ENCODE measurements at regions not wholly inside any gene's neighbourhood (a gene's known extent, or its start where the extent isn't known, plus 50 kb on each side); places are given as distances from the start of the nearest gene placed in this dataset.

DNA sequence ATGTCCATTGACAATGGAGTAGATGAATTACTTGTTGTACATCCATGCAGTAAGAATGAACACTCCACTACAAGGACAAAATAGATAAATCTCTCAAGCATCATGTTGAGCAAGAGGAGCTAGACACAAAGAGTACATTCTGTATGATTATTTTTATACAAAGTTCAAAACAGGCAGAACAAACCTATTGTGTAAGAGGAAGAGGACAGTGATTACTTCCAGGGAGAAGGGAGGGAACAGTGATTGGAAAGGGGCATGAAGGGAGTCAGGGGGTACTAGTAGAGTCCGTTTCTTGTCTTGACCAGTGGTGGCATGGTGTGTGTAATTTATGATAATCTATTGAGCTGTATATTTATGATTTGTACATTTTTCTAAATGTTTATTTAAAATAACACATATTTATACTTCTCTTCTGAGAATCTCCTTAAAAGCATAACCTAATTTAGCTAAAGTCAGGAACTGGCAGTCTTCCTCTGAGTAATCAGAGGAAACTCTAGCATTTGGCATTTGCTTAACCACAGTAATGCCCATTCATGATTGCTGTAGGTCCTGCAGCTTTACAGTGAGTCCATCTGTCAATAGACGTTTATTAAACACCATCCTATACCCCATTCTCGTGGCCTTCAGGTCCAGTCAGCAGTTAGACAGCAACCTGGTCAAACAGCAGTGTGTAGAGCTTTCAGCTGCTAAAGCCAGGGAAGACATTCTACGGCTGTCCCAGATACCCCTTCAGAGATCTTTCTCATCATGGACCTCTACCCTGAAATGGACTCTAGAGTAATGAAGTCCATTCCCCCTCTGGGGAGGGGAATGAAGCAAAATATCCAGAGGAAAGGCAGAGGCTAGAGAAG is 114.1 kb upstream of the GALNT2 start:
- DNase-seq: no peak

DNA sequence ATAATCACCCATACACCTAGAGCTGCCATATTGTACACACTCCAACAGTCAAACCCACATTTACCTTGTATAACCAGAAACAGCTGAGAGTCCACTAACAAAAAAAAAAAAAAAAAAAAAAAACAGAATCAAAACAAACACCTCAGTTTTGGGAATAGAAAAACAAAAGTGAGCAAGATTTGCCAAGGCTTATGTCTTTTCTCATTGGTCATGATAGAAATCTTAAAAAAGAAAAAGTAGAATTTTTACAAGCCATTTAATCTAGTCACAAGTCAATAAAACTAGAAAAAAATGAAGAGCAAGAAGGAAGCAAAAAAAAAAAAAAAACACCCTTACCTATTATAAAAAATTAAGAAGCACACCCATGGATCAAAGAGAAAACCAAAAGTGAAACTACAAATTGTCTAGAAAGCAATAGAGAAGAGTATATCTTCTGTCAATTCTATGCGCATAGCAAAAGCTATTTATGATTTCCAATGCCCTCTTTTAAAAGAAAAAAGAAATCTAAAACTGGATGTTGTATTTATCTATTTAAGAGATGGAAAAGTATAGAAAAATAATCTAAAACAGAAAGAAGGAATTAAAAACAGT is 113.2 kb upstream of the GALNT2 start:
- DNase-seq: no peak

DNA sequence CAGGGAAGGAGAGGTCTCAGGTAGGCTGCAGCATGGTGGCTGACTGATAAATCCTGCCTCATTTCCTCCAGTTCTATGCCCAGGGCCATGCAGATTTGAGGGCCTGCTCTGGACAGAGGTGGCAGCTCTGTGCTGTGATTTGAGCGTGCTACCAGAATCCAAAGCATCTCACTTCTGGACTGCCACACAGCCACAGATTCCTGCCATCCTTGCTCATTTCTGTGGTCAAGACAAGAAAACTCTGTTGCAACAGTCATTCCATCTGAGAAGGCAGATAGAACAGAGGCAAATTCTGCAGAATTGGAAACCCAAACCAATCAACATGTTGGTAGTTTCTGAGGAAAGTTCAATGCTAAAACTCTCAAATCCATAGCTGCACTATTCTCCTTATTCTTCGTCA is 102.8 kb upstream of the GALNT2 start:
- no peak for DNase-seq

DNA sequence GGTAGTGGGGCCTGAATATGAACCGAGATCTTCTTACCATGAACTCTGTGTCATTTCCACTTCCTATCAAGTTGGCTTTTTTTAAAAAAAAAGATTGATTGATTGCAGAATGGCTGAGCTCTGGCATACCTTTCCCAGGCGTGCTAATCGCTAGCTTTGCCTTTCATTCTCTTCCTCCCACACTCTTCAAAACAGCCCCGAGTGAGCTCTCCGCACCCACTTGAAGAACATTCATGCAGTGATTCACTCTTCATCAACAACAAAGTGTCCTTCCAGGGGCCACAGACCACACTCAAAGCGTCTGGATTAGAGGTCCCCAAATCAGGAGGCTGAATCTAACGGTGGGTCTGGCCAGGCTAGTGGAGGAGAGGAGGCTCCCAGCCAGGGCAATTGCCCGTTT is 96.3 kb upstream of the GALNT2 start:
- no peak for DNase-seq

DNA sequence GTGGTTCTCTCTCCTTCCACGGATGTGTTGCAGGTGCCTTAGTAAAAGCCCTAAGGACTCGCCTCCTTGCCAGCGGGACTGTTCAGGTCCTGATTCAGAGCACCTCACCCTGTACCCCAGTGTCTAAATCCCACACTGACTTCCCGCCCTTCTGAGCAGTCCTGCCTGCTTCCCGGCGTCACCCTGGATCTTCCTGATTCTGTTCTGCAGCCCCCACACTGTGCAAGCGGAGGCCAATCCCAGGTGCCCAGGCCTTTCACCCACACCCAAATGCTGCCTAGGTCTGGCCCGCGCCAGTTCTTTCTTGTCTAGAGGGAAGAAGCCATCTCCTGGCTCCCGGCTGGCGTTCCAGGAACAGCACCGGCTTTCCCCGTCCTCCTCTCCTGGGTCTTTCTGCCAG is 95.9 kb upstream of the GALNT2 start:
- no peak for DNase-seq

DNA sequence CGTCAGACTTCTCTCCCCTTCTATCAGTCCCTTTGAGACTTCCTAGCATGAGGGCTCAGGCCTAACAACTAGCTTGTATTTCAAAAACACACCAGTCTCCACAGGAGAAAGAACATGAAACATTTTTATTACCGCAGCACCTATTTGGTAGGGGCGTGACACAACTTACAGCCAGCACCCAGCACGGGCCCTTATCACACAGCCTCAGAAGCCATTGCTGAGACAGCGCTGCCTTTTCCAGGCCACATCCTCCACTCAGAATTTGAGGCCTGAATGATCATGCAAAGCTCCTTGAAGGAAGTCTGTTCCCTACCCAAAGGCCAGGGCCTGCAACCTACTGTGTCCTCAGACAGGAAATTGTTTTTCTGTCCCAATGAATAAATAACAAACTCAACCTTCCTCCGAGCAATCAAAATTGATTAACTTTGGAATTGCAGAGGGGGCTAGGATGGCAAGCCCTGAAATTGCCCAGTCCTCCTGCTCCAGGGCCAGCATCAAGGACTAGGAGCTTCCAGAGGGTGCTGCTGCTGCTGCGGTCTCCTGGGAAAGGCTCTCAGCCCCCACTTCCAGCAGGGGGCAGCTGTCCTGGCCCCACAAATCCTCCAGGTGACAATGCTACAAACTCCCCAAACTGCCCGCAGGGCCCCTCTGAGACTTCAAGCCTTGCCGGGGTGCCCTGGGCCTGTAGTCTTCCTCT is 94.3 kb upstream of the GALNT2 start:
- no peak for DNase-seq

DNA sequence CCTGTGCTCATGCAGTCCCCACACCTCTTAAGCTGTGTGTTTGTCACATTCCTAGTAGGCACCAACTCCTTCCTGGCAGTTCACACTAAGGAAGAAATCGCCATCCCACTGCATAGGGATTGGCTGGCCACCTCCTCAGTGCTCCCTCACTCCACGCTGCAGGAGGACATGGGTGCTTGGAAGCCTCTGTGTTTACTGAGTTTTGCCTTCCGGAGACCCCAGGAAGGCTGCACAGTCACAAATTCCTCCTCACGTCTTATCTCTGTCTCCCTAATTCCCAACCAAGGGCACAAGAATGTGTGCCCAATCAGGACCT is 93.8 kb upstream of the GALNT2 start:
- no peak for DNase-seq

DNA sequence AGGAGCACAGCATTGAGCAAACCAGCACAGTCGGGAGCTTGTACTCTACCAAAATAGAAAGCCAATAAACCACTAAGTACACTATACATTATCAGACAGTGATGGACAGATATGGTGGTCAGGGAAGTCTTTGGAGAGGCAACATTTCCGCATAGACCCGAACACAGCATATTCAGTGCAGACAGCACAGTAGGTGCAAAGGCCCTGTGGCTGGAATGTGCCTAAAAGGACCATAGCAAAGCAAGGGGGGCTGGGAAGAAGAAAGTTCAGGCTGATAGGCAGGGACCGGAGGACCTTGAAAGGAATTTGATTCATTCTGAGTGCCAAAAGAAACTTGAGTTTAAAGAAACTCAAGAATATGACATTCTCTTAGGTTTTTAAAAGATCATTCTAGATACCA is 92.0 kb upstream of the GALNT2 start:
- DNase-seq: no peak

DNA sequence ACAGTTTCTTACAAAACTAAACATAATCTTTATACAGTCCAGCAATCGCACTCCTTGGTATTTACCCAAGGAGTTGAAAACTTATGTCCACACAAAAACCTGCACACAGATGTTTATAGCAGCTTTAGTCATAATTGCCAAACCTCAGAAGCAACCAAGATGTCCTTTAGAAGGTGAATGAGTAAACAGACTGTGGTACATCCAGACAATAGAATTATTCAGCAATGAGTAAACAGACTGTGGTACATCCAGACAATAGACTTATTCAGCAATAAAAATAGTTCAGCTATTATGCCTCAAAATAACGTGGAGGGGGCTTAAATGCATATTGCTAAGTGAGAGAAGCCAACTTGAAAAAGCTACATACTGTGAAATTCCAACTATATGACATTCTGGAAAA is 87.0 kb upstream of the GALNT2 start:
- no peak for DNase-seq

DNA sequence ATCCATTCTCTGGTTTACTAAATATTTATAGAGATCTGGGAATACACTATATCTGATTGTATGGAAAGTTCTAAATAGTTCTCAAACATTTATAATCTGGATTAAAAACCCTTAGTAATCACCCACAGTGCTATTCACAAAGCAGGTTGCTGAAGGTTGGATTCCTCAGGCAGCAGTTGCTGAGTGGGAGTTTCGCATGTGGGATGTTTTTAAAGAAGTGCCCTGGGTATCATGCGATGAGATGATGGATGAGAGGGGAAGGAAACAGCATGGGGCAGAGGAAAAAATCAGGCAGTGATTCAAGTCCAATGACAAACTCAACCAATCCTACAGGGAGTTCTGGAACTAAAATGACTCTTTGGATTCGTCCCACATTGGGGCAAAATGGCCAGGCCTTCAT is 85.3 kb upstream of the GALNT2 start:
- DNase-seq: no peak

DNA sequence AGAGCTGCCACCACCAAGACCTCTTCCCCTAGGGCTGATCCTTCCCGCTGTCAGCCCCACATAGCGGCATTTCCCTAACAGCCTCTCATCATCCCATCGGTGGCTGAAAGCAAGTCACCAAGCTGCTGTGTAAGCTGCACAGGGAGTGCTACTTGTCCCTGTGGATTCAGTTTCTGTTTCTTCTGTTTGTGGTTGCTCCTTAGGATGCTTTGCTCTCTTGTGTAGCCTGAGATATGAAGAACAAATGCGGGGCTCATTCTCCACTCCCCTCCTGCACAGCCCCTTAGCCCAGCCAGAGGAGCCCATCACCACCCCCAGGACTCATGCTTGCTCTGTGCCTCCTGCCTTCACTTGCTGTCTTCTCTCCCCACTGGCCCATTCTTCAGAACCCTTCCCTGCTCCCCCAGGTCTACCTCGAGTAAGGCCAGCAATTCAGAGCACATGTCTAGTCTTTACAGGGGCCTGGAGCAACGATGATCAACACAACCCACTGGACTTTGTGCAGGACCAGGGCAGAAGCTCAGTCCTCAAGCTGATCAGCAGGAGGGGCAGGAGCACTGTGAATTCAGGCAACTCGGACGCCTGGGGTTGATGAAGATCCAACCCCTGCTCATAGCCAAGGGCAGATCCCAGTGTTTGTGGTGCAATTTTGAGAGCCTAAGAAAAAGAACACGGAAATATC is 82.6 kb upstream of the GALNT2 start:
- no peak for DNase-seq

DNA sequence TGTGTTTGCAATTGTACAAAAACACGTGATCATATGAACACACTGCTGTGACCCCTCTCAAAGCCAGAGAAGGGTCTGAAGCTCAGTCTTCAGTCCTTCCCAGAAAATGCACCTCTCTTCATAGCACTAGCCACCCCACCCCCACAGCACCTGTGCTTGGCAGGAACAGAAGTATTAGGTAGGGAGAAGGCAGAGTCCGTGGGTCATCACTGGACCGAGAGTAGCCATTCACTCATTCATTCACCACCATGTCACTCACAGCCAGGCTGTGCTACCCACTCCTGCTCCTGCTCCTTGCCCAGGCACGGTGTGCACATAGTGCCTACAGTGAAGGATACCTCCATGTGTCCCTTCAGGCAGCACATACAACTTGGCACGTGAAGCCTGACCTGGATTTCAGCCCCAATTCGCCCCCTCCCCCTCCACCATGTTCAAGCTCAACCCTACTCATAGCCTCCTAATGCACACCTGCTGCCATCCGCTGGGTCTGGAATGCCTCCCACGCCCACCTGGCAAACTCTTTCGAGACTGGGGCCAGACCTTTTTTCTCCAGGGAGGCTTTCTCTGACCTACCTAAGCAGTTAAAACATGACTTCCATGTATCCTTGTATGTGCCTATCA is 81.9 kb upstream of the GALNT2 start:
- DNase-seq: no peak

DNA sequence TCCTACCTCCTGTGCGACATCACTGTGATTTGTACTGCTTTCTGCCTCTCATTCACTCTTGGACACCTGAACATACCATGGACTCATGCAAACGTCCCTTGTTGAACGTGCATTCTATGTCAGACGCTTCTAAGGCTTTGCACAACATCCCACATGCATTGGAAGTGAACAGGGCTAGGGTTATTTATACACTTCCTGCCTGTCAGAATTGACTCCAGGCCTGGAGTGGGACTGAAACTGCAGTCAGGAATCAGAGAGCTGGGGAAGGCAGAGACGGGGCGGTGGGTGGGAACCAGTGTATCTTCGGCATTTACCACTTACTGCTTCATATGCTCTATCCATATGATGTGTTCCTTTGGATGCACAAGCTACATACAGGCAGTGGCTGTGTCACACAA is 81.4 kb upstream of the GALNT2 start:
- peak in 1 of 51 donors; percentile 13 for DNase-seq

DNA sequence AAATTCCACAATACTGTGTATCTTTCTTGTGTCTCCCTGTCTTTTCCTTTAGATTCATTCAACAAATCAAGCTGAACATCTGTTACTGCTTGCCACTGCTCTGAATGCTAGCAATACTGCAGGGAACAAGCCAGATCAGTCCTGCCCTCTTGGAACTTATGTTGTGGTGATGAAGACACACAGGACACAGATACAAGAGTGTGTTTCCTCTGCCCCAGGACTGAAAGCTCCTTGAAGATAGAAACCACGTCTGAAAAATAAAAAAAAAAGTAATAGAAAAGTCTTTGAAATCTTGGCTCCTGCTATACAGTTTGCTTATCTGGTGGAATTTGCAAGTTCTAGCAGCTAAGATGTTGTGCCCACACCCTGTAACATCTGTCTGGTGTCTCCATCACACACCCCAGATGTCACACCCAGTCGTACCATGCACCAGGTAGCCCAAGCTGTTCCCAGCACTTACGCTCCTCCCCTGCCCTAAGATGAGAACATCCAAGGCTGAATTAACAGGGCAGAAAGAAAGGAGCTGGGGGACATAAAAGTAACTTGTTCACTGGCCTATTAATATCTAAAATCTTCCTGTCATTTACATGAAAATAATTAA is 80.2 kb upstream of the GALNT2 start:
- no peak for DNase-seq

DNA sequence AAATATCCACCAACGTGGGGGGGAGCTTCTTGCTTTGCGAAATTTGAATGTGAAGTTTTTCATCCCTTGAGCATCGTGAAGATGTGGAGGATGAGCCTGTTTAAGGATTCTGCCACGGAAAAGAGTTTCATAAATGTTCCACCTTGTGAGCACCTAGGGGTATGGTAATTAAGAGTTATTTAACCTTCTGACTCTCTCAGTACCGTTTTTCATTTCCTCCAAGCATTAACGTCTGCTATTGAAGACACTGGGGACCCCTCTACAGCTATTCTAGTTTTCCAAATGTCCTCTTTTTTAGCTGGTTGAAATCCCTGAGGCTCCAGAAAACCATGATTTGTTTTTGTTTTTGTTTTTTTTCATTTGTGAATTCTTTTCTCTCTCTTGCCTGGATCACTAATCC is 79.1 kb upstream of the GALNT2 start:
- DNase-seq: no peak

DNA sequence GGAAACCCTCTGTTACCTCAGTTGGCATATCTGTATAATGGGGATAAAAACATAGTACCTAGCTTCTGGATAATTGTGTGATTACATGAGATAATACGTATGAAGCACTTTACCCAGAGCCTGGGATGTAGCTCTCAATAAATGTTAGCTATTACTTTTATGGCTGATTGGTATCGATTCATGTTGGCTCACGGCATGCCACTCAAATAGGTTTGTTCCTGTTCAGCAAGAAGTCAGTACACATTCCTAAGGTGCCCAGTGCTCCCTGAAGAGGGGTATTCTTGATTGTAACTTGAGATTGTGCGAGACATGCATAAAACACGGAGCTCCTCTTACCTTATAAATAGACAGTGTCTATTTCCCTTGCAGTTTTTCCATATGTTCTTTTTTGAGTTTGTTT is 78.5 kb upstream of the GALNT2 start:
- no peak for DNase-seq

DNA sequence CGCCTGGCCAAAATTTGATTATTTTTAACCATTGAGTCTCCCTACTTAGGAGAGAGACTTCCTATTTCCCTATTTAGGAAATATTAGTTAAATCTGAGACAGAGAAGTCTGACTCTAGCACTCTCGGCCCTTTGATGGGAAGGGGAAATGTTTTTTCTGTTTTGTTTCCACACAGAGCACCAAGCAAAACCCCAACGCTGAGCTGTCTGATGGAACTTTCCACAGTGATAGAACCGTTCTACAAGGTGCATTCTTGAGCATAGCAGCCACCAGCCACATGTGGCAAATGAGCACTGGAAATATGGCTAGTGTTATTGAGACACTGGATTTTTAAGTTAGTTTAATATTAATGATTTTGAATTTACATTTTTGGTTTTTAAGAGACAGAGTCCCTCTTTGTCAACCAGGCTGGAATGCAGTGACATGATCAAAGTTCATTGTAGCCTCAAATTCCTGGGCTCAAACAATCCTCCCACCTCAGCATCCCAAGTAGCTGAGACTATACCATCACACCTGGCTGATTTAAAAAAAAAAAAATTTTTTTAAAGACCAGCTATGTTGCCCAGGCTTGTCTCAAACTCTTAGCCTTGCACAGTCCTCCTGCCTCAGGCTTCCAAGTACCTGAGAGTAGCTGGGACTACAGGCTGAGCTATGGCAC is 77.3 kb upstream of the GALNT2 start:
- DNase-seq: no peak

DNA sequence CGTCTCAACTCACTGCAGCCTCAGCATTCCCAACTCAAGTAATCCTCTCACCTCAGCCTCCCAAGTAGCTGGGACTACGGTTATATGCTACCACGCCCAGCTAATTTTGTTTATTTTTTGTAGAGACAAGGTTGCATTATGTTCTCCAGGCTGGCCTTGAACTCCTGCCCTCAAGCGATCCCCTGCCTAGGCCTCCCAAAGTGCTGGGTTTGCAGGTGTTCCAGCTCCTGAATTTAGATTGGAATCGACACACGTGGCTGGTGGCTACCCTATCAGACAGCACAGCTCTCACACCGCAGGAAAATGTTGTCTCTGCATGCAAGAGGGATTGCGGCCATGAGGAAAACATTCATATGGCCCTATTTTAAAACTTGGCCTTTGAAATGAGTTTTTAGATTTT is 76.7 kb upstream of the GALNT2 start:
- DNase-seq: no peak

DNA sequence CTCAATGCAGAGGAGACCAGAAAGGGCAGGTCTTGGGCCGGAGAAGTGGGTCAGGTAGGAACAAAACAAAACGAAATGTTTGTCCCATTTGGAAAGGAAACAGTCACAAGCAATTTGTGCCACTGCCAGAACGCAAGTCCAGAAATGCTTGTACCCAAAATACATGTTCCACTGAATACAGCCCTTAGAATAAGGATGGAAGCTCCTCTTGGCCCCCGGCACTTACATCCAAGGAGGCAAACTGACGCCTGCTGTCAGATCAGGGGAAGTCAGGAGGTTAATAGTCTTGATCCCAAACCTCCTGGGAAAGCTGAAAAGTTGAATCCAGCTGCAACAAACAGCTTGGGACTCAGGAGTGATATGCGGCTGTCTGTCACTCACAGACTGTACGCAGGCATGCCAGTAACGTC is 75.9 kb upstream of the GALNT2 start:
- DNase-seq: peak in 1 of 51 donors; percentile 33

DNA sequence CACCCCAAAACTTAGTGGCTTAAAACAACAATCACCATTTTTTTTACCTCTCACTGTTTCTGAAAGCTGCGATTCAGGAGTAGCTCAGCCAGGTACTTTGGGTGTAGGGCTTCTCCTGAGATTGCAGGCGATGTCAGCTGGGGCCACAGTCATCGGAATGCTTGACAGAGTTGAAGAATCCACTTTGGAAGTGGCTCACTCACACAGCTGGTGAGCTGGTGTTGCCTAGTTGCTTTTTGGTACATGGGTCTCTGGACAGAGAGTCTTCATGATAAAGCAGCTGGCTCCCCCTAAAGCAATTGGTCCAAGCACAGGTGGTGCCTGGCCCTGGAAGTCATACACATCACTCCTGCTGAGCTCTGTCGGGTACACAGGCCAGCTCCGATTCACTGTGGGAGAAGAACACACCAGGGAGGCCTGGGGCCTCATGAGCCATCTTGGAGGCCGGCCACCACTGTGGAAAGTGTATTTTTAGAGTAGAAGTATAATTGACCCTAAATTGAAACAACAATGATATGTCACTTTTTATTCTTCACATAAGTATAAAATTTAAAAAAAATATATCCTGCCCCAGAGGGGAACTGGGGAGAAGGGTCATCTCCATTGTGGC is 75.2 kb upstream of the GALNT2 start:
- no peak for DNase-seq

DNA sequence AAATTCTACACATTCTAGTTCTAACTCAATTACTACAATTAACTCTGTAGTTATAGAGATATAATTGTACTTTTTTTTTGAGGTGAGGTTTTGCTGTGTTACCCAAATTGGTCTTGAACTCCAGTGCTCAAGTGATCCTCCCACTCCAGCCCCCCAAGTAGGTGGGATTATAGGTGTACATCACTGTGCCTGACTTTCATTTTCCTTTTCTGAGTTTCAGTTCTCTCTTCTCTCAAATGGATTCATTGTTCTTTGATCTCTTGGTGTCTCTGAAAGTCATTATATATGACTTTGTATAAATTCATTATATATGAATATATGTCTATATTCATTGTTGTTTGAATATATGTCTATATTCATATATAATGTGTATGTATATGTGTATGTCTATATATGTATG is 74.0 kb upstream of the GALNT2 start:
- no peak for DNase-seq
